Osteoblast (primary cell): ENCODE measurements at regions not wholly inside any gene's neighbourhood (a gene's known extent, or its start where the extent isn't known, plus 50 kb on each side); places are given as distances from the start of the nearest gene placed in this dataset.

Experiments
- DNase-seq: peaks from one replicate; pipeline ENCODE4 v3.0.0; 2011; ENCODE audit warnings: low spot score, mixed read lengths; ENCODE audit not compliant: insufficient read length; ENCODE audit errors: missing footprints
- H2AFZ ChIP-seq: 2 replicates; pipeline ENCODE4 v1.6.0; 2011; ENCODE audit warnings: mild to moderate bottlenecking, low read length
- H3K27ac ChIP-seq: 2 replicates; pipeline ENCODE4 v1.5.1; 2011; ENCODE audit warnings: mild to moderate bottlenecking, low read depth, low read length, moderate library complexity
- H3K27me3 ChIP-seq: 2 replicates; pipeline ENCODE4 v1.6.0; 2012; ENCODE audit warnings: mild to moderate bottlenecking, control low read depth, inconsistent platforms, low read length, moderate library complexity; ENCODE audit not compliant: insufficient read depth
- H3K36me3 ChIP-seq: 2 replicates; pipeline ENCODE4 v1.5.1; 2011; ENCODE audit warnings: mild to moderate bottlenecking, low read length, control low read depth, moderate library complexity; ENCODE audit not compliant: insufficient read depth
- H3K4me1 ChIP-seq: 2 replicates; pipeline ENCODE4 v1.5.1; 2011; ENCODE audit warnings: mild to moderate bottlenecking, low read length, control low read depth, moderate library complexity; ENCODE audit not compliant: insufficient read depth
- H3K4me2 ChIP-seq: 2 replicates; pipeline ENCODE4 v1.6.0; 2011; ENCODE audit warnings: mild to moderate bottlenecking, low read length; ENCODE audit not compliant: insufficient read depth
- H3K4me3 ChIP-seq: fragments of 200-600 bp; sonication (generic); 3 replicates; pipeline ENCODE4 v1.5.1; 2012; ENCODE audit warnings: mild to moderate bottlenecking, low read length, inconsistent platforms; ENCODE audit not compliant: insufficient read depth
- H3K79me2 ChIP-seq: 2 replicates; pipeline ENCODE4 v1.6.0; 2012; ENCODE audit warnings: mild to moderate bottlenecking, low read length, control low read depth, inconsistent platforms; ENCODE audit not compliant: insufficient read depth
- H3K9me3 ChIP-seq: 2 replicates; pipeline ENCODE4 v1.5.1; 2011; ENCODE audit warnings: low read depth, low read length, control low read depth
- H4K20me1 ChIP-seq: 2 replicates; pipeline ENCODE4 v1.6.0; 2012; ENCODE audit warnings: mild to moderate bottlenecking, low read length, control low read depth; ENCODE audit not compliant: insufficient read depth
- CTCF ChIP-seq: IDR thresholded peaks from 2 replicates; pipeline ENCODE4 v1.5.1; 2011; ENCODE audit warnings: mild to moderate bottlenecking, low read depth, low read length, moderate library complexity; ENCODE audit errors: extremely low read depth

- no peak overlapping the region for H3K4me3 ChIP-seq
- H3K9me3 ChIP-seq: no peaks in the 10 kb centered on the region
- no peak overlapping the region for H3K4me2 ChIP-seq
- H3K27ac ChIP-seq: no peak overlapping the region
- TF ChIP-seq CTCF: no peak
- no peak overlapping the region for H2AFZ ChIP-seq
- no peaks in the 10 kb centered on the region for H3K36me3 ChIP-seq
- no peaks in the 10 kb centered on the region for H4K20me1 ChIP-seq
- no peaks in the 10 kb centered on the region for H3K79me2 ChIP-seq
- DNase-seq: no peak
- no peaks in the 10 kb centered on the region for H3K27me3 ChIP-seq
- H3K4me1 ChIP-seq: no peaks in the 10 kb centered on the region
Observed at GRCh38 chr15:95701410-95701809, 629.1 kb upstream of the NR2F2 start.

- Histone ChIP-seq H3K36me3 (no peaks in the 10 kb centered on the region), H4K20me1 (no peaks in the 10 kb centered on the region), H3K9me3 (no peaks in the 10 kb centered on the region), H3K4me3 (no peak overlapping the region), H3K4me1 (no peaks in the 10 kb centered on the region), H3K27ac (no peak overlapping the region), H3K79me2 (no peaks in the 10 kb centered on the region), H3K27me3 (no peaks in the 10 kb centered on the region), H3K4me2 (no peak overlapping the region), H2AFZ (no peak overlapping the region)
- no peak for DNase-seq
- TF ChIP-seq CTCF: no peak
Observed at GRCh38 chr15:95709959-95710695, 620.4 kb upstream of the NR2F2 start.

- no peak overlapping the region for H3K27ac ChIP-seq
- no peaks in the 10 kb centered on the region for H3K79me2 ChIP-seq
- no peak overlapping the region for H3K4me3 ChIP-seq
- no peak for DNase-seq
- H3K4me1 ChIP-seq: no peaks in the 10 kb centered on the region
- H3K27me3 ChIP-seq: no peaks in the 10 kb centered on the region
- no peak overlapping the region for H2AFZ ChIP-seq
- no peak overlapping the region for H3K4me2 ChIP-seq
- no peaks in the 10 kb centered on the region for H3K9me3 ChIP-seq
- no peaks in the 10 kb centered on the region for H3K36me3 ChIP-seq
- H4K20me1 ChIP-seq: no peaks in the 10 kb centered on the region
- TF ChIP-seq CTCF: no peak
Observed at GRCh38 chr15:95712785-95713184, 617.7 kb upstream of the NR2F2 start.

GRCh38 chr15:95713324-95713723, 617.2 kb upstream of the NR2F2 start:
- Histone ChIP-seq H3K79me2 (no peaks in the 10 kb centered on the region), H4K20me1 (no peaks in the 10 kb centered on the region), H3K4me1 (no peaks in the 10 kb centered on the region), H2AFZ (no peak overlapping the region), H3K4me2 (no peak overlapping the region), H3K27ac (no peak overlapping the region), H3K36me3 (no peaks in the 10 kb centered on the region), H3K27me3 (no peaks in the 10 kb centered on the region), H3K9me3 (no peaks in the 10 kb centered on the region), H3K4me3 (no peak overlapping the region)
- no peak for TF ChIP-seq CTCF
- DNase-seq: no peak
